Fibroblast of peridontal ligament (primary cell): ENCODE measurements at regions not wholly inside any gene's neighbourhood (a gene's known extent, or its start where the extent isn't known, plus 50 kb on each side); places are given as distances from the start of the nearest gene placed in this dataset.
"Not testable (repeated sequence)": the region's sequence is repeated elsewhere in the genome, so short reads cannot be mapped to it uniquely, and the experiment has no call there.

ENCODE experiments used
- DNase-seq: peaks from one replicate; pipeline ENCODE4 v3.0.0-alpha.2; 2010; ENCODE audit errors: extremely low read depth

DNA sequence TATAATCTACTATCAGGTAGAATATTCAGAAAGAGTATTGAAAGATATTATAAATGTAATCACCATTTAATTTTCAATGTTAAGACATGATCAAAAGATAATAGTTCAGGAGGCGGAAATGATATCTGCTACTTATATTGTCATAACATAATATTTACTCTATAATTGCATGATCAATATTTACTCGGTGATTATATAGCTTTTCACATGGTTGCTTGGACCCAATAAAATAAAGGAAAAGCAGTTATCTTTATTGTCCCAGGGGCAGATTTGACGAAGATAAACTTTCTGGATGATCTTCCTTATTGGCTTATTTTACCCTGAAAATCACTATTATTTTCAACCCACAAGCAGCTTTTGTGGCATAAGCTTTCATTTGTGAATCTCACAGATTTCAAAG lies 350.4 kb downstream of the HACE1 start:
- DNase-seq = no peak

DNA sequence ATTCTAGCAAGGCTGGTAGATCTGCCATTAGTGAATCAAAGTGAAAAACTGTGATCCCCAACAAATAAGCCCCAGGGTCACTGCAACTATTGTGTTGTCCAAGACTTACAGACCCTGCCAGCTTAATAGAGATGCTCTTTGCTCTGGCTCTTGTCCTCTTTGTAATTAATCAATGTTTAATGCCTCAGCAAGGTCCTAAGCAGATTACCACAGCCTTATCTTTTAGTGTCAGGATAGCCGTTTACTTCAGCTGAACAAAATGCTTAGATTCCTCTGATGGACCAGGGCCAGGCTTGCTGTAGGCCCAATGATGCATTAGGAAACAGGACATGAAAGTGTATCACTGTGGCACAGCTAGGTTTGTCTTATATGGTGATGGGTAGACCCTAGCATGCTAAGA lies 353.3 kb downstream of the HACE1 start:
- DNase-seq = no peak

DNA sequence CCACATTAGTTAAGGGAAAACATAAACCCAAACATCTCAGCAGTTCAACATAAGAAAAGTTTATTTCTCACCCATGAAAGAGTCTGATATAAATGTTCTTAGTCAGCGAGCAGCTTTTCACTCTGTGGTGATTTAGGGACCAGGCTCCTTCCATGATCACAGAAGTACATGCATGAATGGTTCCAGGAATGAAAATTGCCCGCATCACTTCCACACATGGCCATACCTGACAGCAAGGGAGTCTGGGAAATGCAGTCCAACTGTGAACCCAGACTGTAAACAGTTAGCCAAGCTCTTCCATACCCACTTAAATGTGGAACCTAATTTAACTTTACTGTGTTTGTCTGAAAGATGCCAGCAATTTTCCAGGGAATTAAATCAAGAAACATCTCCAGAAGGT lies 353.9 kb downstream of the HACE1 start:
- no peak for DNase-seq

DNA sequence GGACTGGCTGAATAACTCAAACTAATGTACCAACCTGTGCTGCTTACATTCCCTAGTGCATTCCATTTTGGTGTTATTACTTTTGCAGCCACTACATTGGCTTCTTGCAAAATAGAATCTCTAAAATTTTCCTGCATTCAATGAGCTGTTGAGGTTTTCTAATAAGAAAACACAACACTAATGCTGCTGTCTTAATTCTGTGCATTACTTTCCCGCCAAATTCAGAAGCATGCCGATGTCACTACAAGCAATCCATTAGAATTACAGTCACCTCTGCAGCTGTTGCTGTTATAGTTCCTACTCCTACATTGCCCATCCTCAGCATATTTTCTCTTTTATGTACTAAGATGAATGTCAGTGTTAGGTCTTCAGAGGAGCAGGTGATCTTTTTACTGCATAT lies 359.5 kb downstream of the HACE1 start:
- DNase-seq = no peak

DNA sequence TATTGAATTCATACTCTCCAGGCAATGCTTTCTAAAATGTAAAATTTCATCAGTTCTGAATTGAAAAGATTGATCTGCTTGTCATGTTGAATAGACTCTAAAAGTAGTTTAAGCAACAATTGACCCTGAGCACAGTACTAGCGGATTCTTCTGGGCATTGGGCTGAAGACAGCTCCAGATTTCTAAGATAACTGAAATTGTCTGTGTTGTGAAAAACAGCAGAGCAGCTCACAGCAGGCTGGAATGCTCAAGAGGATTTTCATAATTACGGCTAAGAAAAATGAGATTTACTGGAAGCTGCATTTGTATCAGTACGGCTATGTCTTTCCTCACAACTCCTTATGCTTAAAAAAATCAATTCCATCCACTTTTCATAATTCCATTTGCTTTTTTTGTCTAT lies 373.7 kb downstream of the HACE1 start:
- DNase-seq = no peak

DNA sequence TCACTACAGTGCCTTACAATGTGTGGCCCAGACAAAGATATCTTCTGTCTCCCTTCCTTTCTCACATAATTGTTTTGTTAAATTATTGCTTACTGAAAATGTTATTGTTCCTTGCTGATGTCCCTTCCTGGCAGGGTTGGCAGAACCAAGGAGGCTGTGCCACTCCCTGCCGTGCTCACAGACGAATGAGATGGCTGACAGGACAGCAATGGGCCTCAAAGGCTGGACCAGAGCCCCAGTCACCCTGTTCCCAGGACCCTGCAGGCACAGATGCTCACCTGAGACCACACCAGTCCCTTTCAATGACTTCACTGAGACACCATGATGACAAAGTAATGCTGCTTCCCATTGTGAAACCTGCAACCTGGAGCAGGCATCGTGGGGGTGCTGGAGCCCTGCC lies 375.1 kb downstream of the HACE1 start:
- no peak for DNase-seq

DNA sequence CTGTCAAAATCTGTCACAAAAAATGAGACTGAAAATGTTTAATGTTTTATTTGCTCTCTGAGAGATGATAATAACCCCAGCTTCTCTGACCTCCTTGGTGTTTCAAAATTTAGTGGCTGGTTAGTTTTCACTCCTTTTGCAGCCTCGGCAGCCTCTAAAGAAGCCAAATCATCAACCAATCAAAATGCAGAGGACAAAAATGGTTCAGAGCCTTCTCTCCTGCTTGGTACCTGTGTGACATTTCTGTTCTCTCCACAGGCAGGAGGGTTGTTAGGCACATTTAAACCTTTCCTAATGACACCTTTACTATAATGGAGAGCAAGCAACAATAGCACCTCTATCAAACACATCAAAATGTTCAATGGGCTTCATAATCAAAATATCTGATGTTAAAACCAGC lies 375.5 kb downstream of the HACE1 start:
- no peak for DNase-seq

DNA sequence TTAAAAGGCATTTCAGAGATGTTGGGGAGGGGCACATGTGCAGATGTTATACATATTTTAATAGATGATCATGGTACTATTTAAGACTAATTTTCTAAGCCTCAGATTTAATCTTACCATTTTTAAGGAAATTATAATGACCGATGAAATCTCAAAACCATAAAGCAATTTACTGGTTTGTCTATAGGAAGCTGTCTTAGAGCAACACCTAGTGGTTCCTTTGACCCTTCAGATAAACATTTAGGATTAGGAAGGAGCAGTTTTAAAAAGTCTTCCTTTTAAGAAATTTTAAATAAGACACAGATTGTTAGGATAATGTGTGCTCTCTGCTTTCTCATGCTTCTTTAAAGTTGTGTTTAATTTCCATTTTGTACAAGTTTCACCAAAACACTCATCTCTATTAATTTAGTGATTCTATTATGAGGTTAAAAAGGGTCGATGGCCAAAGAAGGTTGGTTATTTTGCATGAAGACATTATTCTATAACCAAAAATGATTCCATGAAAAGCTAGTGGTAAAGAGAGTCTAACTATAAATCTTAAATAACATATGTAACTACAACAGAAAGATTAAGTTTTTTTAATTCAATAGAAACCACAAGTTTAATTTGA lies 376.4 kb downstream of the HACE1 start:
- no peak for DNase-seq

DNA sequence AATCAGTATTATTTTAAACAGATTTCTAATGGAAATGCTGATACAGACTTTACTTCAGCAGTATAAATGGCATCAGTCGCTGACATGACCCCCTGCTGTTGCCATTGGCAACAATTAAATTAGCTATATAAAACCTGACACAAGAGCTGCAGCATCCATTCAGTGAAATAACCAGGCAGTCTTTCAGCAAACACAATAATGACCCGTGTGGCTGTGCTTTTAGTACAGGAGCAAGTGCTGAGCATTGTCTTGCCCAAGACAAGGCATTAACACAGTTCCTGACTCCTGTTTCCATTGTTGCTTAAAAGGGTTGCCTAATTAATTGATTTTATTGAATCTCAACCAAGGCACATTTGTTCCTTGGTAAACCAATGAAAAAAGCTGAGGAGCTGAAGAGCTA lies 382.1 kb downstream of the HACE1 start:
- no peak for DNase-seq

DNA sequence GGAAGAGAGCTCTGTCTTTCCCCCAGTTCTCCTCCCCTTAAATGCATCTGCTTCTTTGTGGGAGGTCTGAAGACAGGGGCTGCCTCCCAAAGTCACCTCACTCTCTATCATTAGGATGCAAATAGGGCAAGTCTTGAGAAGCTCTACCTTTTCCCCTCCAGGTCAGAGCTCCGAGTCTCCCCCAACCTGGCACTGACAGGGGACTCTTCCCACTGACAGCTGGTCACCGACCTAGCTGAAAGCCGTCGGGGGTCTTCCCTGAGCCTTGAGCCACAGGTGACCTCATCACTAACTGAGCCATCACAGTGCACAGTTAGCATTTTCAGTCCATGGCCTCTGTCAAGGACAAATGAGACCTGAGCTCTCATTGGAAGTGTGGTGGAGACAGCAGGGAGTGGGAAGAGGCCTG lies 386.7 kb downstream of the HACE1 start:
- no peak for DNase-seq

DNA sequence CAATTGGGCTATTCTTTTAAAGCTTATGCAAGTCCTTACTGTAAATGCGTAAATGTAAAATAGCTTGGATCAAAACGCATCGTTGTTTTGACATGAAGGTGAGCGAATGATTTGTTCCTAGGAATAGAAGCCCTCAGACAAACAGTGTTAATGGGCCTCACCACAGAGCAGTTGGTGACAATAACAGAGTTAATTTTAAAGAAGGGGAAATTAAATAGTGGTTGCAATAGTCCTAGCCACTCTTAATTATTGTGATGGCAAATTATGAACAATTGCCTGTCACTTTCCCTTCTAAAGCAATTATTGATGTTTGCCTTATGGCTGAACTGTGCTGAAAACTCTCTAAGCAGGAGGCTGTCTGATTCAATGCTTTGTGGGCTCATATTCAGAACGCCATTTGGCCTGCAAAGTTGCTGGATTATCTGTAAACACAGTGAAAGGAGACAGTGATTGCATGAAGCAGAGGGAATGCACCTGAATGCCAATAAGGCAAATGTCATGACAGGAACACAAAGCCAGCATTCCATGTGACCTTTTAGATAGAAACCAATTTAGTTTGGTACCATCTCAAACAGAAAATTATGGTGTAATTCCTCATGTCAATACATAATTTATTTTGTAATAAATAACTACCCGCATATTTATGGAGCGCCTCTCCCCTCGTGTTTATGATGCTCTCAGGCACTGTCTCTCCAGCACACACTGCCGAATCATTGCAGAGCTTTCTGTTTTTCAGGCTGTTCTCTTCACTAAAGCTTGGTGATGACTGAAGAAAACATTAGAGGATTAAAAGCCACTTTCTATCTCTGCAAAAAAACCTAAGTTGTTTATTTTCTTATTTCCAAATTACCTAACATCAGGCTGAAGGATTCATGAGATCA lies 387.5 kb downstream of the HACE1 start:
- no peak for DNase-seq

DNA sequence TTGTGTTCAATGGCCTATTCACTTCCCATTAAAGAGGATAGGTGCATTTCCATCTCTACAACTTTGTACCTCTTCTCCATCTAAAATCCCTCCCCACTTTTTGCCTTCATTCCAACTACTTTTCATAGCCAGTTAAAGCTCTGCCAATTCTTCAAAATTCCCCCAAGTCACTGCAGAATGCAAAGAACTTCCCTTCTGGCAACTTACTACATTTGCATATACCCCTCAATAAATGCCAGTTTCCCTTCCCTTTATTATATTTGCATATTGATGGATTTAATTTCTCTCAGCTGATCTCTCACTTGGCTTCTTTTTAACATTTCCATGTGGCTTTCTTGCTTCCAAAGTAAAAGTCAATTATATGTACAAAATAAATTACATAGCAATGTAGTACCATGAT lies 393.4 kb downstream of the HACE1 start:
- no peak for DNase-seq

DNA sequence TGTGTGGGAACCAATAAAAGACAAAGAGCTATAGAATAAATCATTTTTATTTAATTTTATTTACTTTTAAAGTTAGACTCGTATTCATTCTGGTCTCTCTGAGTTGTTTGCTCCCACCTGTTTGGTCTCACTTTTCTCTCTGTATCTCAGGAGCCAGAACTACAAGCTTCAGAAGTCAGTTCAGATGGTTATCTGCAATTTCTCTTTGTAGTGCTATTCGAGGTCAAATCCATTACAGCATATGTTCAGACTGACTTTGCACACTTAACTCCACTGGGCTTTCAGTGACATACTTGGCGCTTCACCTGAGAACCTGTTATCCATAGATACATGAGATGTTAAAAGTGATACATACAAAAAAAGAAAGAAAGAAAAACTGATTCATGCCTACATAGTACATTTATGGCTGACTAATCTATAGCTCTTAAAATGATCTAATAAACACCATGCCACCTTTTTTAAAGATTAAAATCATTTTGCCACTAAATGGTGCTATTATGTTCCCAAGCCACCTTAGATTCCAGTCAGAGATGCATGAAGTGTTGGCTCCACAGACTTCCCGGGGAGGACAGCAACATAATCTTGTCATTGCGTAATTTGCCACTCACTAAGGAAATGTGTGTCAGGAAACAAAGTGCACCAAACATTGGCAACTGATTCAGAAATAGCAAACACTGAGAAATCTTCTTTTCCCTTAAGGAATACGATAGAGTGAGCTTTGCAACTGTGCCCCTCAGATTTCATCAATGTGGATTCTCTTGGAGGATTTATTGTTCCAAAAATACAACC lies 396.7 kb downstream of the HACE1 start:
- DNase-seq = no peak

DNA sequence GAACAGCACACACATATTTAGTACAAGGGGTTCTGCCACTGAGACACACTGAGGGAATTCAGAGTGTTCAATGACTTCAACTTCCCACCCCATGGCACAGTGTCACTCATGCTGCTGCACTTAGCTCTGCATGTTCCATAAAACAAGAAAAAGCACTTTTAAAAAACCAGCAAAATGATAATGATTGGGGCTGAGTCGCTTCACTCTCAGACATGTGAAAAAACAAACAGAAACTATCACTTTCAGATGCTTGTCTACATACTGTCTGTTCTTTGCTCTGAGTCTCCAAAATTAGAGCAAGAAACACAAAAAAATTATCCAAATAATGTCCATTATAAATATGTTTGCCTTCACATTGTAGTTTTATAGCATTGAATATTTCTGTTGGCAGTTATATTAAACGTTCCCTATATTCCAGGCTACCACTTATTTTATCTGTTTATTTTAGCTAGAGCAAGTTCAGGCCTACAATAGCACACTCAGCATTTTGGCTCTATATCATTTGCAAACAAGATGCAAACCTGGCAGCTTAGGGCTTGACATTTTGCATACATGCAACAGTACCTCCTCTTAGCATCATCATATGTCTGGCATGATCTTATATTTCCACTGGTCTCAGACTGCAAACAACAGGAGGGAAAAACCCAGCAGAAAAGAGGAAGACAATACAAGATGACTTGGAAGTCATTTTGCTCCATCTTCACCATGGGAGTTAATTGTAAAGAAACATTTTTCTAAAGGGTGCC lies 398.8 kb downstream of the HACE1 start:
- no peak for DNase-seq

DNA sequence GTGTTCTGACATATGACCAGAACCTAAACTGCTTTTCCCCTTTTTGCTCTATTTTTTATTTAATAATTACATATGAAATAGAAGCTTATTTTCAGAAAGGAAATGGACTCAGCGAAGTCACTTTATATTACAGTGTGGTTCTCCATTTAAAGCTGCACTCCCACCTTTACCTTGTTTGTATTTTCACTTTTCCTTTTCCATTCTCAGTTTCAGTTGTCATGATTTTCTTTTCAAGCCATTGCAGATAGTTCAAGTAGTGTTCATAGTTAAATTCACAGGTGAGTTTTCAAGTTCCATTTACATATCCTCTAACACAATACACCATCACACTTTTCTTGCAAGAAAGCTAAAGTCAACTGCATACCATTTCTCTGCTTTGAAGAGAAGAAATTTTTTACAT lies 400.2 kb downstream of the HACE1 start:
- no peak for DNase-seq

DNA sequence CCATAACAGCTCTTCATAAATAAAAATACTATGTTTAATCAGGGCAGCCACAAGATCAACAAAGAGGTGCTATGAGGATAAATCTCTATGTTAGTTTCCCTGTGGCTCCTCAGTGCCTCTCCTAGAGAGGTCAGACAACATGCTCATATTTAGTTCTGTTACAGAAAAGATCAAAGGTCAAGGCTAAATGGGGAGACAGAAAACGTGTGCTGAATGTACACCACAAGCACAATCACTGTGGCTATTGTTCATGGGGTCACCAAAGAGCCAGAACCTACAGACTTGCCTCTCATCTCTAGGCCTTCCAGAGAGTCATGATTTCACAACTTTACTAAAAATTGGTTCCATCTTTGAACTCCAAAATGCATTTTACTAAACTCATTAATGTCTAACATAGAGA lies 409.8 kb downstream of the HACE1 start:
- DNase-seq = no peak

DNA sequence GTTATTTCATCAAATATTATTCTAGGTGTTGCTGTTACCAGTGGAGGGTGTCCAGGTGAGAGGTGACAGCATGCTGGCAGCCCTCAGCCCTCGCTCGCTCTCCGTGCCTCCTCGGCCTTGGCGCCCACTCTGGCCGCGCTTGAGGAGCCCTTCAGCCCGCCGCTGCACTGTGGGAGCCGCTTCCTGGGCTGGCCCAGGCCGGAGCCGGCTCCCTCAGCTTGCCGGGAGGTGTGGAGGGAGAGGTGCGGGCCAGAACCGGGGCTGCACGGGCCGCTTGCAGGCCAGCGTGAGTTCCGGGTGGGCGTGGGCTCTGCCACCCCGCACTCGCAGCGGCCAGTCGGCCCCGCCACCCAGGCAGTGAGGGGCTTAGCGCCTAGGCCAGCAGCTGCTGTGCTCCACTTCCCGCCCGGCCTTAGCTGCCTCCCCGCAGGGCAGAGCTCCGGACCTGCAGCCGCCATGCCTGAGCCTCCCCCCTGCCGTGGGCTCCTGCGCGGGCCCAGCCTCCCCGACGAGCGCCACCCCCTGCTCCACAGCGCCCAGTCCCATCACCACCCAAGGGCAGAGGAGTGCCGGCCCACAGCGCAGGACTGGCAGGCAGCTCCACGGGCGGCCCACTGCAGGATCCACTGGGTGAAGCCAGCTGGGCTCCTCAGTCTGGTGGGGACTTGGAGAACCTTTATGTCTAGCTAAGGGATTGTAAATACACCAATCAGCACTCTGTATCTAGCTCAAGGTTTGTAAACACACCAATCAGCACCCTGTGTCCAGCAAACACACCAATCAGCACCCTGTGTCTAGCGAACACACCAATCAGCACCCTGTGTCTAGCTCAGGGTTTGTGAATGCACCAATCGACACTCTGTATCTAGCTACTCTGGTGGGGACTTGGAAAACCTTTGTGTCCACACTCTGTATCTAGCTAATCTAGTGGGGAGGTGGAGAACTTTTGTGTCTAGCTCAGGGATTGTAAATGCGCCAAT lies 413.3 kb downstream of the HACE1 start:
- not testable (repeated sequence) for DNase-seq

DNA sequence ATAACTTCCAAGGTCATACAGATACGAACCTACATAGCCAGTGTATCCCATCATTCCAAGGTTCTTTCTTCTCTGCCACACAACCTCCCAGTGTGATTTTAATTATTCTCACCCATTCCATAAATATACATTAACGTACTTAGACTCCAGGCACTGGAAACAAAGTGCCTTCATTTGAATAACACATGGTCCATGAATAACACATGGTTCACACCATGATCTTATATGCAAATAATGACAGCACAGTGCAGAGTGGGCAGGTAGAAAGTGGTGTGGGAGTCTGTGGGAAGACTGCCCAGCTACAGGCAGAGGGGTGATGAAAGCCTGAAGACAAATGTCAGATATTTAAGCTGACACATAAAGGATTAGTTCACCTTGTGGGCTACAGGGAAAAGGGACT lies 425.2 kb downstream of the HACE1 start:
- DNase-seq = no peak

DNA sequence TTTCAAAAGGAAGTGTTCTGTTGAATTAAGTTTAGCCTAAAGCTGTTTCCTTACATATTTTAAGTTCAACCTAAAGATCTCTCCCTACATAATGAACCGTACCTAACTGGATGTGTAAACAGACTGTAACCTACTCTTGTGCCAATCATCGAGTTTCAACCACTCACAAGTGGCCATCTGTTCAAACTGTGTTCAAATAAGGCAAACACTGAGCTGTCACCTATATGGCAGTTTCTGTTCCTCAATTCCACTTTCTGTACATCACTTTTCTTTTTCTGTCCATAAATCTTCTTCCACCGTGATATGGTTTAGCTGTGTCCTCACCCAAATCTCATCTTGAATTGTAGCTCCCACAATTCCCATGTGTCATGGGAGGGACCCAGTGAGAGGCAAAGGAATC lies 428.6 kb downstream of the HACE1 start:
- no peak for DNase-seq

DNA sequence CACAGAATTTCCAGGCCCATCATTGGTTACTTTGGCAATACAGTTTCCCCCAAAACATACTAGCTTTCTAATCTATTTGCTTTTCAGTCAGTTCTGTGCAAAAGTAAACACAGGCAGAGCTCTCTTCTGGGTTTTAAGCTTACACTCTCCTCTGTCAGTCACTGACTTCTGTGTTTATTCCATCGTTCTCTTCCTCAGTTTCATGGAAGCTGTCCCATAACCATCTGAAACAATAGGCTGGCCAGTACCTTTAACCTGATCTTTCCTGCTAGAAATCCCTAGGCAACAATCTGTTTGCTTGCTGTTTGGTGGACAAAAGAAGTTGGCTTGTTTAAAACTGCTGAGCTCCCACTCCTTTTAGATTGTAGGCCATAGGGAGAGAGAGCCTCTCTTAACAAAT lies 431.5 kb downstream of the HACE1 start:
- DNase-seq = no peak

DNA sequence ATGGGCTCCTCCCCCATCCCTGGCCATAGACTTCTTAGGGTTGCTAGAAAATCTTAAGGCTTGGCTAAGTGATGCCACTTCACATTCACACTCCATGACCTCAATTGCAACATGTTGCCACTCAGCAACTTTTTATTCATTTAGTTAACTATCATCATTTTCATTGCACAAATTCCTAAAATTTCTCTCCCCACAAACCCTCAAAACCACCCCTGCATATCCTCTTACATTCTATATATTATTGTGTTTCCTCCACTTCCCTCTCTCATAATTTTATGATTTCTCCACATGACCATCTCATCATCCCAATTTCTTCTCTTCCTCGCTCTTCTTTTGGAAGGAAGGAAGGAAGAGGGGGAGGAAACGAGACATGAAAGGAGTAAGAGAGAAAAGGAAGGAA lies 436.0 kb downstream of the HACE1 start:
- no peak for DNase-seq
